TTC549 (cell line): ENCODE measurements at regions not wholly inside any gene's neighbourhood (a gene's known extent, or its start where the extent isn't known, plus 50 kb on each side); places are given as distances from the start of the nearest gene placed in this dataset.
"Not testable (repeated sequence)": the region's sequence is repeated elsewhere in the genome, so short reads cannot be mapped to it uniquely, and the experiment has no call there.

ENCODE experiments used
- FAIRE-seq: peaks from 2 replicates; lab custom pipeline; 2012; peaks lifted over from hg19 to GRCh38; lab: Jason Lieb, UNC

DNA sequence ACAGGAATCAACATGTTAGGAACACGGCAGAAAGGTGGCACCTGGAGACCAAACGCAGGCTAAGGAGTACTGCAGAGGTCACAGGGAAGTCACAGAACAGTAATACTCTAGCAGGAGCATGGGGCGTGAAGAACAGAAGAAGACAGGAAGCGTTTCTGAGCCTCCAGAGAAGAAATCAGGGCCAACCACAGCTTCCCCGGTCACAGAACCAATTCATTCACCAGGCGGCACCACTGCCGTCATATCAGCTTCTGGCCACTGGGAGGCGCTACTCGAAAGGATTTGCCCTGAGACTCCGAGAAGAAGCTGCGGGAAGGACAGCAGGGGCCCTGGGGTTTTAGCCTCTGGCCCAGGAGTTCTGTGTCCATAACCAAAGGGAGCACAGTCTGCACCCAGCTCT lies 78.0 kb upstream of the DRD5 start:
- FAIRE-seq, result no peak

DNA sequence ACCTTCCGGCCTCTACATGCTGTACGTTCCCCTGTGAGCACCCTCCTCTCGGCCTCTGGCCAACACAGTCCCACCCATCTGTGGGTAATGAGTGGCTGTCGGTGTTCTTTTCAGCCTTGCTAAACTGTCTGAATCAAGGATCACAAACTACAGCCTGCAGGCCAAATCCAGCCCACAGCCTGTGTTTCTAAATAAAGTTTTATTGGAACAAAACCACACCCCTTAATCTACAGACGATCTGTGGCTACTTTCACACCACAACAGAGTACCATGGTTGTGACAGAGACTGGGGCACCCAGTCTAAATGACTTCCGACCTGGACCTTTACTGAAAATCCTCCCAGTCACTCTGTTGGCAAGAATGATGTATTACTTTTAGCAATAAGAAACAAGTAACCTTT lies 77.3 kb upstream of the DRD5 start:
- not testable (repeated sequence) for FAIRE-seq

DNA sequence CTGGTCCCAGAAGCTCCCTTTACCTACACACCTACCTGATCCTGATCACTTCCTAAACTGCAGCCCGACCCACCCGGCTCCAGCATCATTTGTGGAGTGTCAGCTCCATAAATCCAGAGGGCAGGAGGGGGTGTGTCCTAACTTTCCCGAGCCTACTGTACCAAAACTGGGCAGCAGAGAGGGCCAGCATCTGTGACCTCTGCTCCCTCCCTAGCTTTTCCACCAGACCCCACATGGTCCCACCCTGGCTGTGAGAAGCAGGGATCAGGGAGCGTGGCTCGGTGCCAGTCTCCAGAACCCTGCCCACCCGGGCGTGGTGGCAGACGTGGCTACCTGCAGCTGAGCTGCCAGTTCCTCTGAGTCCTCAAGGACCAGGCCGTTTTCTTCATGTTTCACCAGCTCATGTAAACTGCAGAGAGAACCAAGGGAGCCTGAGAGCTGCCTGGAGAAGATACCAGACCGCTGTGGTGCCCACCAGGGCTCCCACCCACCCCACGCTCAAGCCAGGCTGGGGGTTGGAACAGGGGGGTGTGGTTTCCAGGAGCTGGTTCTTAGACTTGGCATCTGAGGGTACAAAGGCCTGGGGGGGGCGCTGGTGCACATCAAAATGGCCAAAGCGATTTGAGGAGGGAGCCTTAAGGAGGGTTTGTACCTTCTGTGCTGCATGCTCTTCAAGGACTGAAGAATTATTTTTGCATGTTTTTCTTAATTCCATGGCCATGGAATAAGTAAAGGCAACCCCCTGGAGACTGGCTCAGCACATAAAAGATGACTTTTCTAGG lies 76.7 kb upstream of the DRD5 start:
- no peak for FAIRE-seq

DNA sequence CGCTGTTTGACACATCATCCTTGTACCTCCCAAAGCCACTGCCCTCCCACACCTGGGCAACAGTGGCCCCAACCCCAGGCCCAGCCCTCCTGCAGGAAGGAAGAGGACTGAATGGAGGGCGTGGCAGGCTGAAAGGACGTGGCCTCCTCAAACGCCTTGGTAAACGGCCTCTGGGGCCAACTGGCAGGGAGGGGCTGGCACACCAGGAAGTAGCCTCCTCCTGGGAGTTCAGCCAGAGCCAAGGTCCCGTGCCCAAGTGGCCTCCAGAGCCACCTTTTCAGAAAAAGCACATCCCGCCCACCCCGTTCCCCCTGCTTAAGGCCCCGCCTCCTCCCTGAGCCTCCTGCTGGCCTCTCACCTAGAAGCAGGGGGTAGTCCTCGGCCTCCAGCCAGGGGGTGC lies 74.2 kb upstream of the DRD5 start:
- FAIRE-seq, result not testable (repeated sequence)

DNA sequence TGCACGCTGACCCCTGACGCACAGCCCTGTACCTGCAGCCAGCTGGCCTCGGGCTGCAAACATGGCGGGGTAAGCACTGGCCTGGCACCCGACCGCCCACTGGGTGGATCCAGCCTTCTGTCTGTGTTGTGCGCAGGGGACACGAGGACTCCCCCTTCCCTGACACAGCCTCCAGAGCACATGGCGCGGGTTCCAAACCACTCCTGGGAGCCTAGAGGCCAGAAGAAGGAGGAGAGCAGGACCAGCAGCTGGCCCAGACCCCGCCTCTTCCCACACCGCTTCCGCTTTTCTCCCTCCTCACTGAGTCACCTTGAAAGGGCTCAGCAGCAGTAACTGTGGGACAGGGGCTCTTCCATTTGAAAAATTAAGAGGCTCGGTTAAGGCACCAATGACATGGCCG lies 73.5 kb upstream of the DRD5 start:
- not testable (repeated sequence) for FAIRE-seq

DNA sequence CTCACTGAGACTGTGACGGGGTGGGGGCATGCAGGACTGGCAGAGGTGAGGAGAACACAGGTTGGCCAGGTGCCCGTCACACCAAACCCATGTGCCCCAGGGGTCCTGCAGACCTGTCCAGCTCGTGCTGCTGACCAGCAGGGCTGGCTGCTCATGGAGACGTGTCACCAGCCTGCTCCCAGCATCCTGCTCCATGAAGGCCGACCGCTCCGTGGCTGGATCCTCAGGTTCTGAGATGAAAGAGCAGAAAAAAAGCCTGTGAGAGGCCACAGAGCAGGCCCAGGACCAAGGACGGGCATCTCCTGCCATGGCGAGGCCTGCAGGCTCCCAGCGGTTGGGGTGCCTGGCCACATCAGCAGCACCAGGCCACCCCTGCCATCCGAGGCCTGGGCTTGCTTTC lies 71.7 kb upstream of the DRD5 start:
- no peak for FAIRE-seq

DNA sequence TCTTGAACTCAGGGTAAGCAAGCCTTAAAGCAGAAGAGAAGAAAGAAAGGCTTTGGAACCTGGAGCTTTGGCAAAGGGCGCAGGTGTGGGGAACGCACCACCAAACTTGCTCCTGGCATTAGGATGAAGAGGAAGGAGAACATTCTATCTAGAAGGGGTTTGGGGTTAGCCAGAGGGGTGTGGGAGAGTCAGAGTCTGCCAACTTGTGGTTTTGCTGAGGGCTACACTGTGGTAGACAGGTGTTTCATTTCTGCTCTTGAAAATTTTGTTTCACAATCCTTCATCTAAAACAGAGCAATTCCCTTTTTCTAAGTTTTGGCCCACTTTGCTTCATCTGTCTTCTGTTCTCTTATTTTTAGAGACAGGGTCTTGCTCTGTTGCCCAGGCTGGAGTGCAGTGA lies 66.2 kb upstream of the DRD5 start:
- FAIRE-seq, result not testable (repeated sequence)

DNA sequence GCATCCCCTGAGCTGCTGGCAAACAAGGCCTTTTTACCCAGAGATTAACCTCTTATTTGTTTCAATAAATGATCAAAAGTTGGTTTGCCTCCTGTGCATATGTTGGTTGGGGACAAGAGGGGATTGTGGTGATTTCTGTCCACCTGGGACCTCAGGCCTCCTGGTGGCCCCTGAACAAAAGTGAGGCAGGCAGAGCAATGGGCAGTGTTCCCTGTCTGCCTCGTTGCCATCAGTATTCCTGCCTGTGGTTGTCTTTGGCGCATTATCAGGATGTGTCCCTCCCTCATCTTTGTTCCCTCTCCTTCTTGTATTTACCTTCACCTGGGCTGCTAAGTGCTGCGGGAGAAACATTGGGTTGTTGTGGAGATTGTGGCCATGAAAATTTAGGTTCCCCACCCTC lies 65.3 kb upstream of the DRD5 start:
- FAIRE-seq, result no peak

DNA sequence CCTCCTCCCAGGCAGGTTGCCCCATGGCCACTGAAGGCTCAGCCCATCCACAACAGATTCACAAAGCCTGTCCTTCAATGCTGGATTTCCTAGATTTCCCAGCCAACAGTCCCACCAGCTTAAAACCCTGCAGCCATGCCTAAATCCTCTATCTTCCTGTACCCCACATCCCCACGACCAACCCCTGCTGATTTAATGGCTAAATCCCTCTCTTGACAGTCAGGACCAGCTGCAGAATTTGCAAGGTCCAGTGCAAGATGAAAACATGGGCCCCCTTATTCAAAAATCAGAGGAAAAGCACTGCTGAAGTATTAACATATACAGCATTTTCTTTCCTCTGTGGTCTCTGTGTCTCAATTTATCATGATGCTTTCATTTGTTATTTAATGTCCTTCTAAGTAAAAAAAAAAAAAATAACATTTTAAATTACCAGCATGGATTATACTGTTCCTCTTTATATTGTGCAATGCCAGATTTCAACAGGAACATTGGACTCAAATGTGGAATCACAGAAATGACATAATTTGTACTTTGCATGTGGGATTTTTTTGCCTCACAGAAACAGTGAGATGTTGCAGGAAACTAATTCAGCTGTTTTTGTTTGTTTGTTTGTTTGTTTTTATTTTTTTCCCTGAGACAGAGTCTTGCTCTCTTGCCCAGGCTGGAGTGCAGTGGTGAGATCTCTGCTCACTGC lies 63.0 kb upstream of the DRD5 start:
- FAIRE-seq, result not testable (repeated sequence)

DNA sequence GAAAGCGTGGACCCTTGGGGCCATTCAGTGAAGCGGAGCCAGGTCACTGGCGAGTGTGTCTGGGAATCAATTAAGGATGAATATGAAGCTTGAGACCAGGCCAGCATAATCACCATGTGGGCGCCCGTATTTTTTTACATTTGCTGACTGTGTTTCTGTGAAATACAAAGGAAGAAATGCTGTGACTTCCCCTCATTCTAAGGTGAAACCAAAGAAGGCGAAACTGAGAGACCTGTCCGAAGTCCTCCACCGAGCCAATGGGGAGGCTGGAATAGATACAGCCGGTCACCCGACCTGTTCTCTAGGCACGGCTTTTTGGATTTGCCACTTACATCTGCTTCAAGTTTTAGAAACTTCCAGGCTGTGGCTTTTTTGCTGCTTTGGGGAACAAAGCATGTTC lies 59.3 kb upstream of the DRD5 start:
- not testable (repeated sequence) for FAIRE-seq
